ENCODE measurements at regions not wholly inside any gene's neighbourhood (a gene's known extent, or its start where the extent isn't known, plus 50 kb on each side); places are given as distances from the start of the nearest gene placed in this dataset.

- no peak for DNase-seq
Observed at GRCh38 chr14:96729889-96730288, 67.3 kb upstream of the VRK1 start.

DNA sequence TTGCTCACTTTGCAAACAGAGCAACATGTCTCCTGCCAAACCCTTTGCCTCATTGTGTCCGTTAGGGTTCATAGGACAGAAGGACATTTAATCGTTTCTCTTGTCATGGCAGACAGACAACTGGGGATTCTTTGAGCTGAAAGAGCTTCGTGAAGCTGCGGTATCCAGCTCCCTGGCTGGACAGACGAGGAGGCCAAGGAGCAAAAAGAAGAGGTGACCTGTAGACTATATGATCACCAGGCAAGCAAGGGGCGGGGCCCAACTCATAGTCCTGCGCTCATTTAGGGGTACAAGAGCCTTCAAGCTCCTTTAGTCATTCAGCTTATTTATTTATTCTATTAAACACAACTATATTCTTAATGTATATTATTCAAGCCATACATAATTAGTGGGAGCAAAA lies 66.8 kb upstream of the VRK1 start:
- no peak for DNase-seq

- no peak for DNase-seq
Observed at GRCh38 chr14:96734076-96734622, 63.0 kb upstream of the VRK1 start.

DNA sequence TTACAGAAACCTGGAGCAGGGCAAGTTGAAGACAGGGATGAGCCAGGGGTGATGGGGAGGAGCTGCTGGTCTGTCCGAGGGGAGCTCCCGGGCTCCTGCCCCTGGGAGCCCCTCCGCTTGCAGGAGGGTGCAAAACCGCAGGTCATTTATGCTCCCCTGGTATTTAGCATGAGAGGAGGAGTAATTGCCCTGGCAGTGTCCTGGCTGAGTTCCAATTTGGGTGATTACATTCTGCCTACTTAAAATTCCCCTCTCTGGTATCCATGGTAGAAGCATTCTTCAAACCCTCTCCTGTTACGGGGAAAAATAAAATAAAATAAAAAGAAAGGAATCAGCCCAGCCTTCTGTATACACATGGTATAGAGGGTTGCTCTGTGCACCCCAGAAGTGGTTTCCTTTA lies 61.7 kb upstream of the VRK1 start:
- DNase-seq: no peak

DNA sequence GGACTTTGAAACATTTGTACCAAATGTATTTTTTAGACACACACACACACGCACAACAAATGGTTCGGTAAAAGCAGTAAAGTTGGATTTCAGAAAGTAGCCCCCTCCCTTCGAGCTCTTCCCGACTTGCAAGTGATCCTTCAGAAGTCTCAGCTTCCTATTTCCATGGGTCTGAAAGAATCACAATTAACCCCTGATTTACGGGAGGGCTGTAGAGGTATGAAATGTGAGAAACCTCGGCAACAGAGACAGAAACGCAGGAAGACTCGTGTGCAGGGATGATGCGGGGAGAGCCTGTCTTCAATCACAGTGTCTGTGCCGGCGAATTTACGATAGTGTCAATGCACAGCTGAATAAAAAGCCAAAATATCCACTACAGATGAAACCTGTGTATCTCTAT lies 60.7 kb upstream of the VRK1 start:
- DNase-seq: no peak

DNA sequence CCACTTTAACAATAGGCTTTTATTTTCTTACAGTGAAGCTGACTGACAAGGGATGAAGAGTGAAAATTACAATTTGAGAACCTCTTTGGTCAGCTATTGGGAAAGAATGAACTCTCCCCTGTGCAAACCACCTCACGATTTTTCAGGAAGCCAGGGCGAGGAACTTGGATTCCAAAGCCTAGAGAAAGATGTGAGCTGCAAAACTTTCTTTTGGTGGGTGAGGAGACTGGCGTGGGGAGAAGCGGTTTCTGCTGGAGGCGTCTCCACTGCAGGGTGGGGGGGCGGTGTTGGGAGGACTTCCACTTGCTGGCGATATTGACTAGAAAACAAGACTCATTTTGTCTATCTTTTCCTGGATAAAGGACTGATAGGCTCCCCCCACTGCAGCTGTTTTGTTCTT lies 59.3 kb upstream of the VRK1 start:
- DNase-seq: no peak

GRCh38 chr14:96739200-96739910 lies 57.8 kb upstream of the VRK1 start:
- DNase-seq: no peak

- DNase-seq: peak; percentile 58 to 62 (median 61)
Observed at GRCh38 chr14:96741151-96741977, 55.8 kb upstream of the VRK1 start.

- DNase-seq: no peak
Observed at GRCh38 chr14:96744262-96744661, 52.9 kb upstream of the VRK1 start.

DNA sequence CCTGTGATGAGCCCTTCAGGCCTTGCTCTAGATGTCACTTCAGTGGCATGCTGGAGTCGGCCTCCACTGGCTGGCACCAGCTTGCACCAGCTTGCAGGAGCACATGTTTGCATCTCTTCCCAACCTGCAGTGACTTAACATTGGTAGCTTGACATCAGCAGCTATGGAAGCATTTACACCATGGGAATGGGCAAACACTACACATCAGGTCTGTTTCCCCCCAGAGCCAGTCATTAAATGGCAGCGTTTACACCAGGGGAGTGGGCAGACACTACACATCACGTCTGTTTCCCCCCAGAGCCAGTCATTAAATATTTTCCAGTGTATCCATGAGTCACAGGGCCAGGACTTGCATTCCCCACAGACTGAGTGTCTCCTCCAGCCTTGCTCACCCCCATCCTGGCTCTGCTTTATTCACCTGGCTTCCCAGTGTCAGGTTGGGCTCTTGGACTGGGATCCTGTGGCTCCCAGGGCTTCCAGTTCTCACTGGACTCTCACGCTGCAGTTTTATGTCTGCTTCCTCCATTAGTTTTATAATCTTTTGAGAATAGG lies 51.6 kb upstream of the VRK1 start:
- DNase-seq: no peak

DNA sequence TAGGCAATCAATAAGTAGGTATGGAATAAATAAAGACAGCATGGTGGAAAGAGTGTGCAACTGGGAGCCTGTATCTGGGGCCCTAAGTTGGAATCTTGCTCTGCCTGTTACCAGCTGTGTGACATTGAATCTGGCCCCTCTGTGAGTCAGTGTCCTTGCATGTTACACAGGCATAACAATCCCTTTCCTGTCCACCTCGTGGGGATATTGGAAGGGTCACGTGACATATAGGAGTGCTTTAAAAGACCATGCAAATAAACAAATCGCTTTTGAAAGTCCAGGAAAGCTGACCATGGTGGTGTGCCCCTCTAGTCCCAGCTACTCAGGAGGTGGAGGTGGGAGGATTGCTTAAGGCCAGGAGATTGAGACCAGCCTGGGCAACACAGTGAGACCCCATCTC lies 51.1 kb upstream of the VRK1 start:
- DNase-seq: no peak

DNA sequence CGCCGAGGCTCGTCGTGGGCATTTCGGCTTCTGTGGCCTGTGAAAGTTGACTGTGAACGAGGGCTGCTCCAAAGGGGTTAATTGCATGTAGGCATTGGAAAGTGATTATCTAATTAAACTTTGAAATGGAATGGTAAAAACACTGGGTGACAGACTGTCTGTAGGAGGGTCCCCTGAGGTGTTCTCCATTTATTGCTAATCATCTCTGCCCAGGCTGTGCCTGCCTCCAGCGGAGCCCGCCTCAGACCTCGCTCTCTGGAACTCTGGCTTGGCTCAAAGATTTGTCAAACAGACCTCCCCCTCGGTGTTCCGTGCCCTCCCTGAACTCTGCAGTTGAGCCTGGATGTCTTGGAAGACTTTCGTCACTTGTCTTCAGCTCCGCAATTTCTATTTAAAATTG lies 50.2 kb upstream of the VRK1 start:
- DNase-seq: no peak
